Daoy (cell line): ENCODE measurements at regions not wholly inside any gene's neighbourhood (a gene's known extent, or its start where the extent isn't known, plus 50 kb on each side); places are given as distances from the start of the nearest gene placed in this dataset.
"Not testable (repeated sequence)": the region's sequence is repeated elsewhere in the genome, so short reads cannot be mapped to it uniquely, and the experiment has no call there.

Experiments used
- DNase-seq: peaks from one replicate; pipeline ENCODE4 v3.0.0-alpha.2; 2015; ENCODE audit warnings: low read depth

DNA sequence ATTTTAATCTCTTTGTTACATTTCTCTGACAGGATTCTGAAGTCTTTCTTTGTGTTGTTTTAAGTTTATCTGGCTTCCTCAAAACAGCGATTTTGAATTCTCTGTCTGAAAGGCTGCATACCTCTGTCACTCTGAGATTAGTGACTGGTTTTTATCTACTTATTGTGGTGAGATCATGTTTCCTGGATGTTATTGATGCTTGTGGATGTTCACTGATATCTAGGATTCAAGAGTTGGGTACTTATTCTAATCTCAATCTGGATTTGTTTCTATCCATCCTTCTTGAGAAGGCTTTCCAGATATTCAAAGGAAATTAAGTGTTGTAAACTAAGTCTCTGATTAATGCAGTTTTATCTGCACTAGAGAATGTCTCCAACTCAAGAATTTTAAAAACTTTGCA is 1076.1 kb upstream of the ADGRB3 start:
- DNase-seq: no peak

DNA sequence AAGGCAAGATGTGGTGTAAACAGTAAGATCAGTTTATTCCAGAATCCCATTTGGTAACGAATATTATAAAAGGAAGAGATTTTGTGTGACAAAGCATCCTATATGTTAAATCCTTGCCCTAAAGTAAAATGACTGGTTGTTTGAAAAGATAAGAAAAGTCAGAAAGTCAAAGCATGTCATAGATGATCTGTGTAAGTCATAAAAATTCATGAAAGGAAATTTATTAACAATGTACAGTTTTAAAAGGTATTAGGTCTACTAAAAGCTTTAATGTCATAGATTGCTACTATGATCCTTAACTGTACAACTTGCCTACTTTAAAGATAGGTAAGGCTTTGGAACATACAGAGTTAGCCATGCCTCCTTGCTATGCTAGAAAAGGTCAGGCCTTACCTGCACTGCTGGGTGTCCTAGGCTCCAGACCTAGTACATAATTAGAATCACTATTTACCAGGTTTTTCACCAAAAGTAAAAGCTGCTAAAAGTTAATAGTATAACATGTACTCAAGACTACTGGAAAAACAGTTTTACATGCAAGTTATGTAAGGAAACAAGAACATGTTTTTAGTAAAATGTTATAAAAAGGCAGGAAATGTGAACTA is 1090.1 kb upstream of the ADGRB3 start:
- DNase-seq: no peak

DNA sequence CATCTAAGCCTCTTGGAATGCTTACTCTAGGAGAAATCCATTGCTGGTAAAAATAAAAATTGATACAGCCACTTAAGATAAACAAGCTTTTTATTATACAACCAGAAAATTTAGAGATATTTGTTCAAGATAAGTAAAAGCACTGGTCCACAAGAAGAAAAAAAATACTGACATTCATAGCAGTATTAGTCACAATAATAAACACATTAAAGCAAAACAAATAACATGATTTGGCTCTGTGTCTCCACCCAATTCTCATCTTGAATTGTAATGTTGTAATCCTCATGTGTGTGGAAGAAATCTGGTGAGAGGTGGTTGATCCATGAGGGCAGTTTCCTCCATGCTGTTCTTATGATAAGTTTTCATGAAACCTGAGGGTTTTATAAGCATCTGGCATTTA is 1093.5 kb upstream of the ADGRB3 start:
- DNase-seq: no peak

DNA sequence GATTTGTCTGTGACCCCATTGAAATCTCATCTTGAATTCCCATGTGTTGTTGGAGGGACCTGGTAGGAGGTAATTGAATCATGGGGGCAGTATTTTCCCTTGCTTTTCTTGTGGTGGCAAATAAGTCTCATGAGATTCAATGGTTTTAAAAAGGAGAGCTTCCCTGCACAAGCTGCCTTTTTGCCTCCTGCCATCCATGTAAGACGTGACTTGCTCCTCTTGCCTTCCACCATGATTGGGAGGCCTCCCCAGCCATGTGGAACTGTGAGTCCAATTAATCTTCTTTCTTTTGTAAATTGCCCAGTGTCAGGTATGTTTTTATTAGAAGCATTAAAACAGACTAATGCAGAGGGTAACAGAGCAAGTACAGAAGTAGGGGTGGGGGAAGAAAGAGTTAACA is 1097.0 kb upstream of the ADGRB3 start:
- DNase-seq: no peak

DNA sequence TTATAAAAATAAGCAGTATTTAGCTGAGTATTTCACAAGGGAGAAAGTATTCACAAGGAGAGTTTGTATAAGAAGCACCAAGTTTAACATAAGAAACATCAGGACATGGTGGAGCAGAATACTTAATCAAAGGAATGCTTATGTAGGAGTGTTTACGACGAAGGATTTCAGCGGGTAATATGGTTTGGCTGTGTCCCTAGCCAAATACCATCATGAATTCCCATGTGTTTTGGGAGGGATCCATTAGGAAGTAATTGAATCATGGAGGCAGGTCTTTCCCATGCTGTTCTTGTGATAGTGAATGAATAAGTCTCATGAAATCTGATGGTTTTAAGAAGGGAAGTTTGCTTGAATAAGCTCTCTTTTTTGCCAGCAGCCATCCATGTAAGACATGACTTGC is 1099.1 kb upstream of the ADGRB3 start:
- no peak for DNase-seq

DNA sequence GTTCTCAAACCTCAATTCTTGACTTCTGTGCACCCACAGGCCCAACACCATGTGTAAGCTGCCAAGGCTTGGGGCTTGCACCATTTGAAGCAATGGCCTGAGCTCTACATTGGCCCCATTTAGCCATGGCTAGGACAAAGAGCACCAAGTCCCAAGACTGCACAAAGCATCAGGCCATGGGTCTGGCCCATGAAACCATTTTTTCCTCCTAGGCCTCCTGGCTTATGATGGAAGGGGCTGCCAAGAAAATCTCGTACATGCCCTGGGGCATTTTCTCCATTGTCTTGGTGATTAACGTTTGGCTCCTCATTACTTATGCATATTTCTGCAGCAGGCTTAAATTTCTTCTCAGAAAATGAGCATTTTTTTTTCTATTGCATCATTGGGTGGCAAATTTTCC is 1128.7 kb upstream of the ADGRB3 start:
- no peak for DNase-seq

DNA sequence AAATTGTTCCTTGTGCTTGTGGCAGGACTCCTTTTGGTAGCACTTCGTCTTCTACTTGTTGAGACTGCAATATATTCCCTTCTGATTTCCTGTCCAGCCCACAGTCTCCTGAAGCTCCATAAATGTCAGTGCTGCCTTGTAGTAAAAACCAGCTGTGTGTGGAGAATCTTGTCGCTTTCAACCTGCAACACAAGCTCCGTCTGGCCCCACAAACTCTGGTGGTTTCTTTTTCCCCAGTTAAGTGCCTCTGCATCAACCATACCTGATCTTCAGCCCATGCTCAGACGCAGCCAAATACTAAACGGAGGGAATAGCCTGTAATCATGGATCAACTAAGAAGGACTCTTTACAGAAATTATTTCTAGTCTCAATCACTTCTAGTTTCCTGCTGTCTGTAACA is 1133.3 kb upstream of the ADGRB3 start:
- DNase-seq: no peak

DNA sequence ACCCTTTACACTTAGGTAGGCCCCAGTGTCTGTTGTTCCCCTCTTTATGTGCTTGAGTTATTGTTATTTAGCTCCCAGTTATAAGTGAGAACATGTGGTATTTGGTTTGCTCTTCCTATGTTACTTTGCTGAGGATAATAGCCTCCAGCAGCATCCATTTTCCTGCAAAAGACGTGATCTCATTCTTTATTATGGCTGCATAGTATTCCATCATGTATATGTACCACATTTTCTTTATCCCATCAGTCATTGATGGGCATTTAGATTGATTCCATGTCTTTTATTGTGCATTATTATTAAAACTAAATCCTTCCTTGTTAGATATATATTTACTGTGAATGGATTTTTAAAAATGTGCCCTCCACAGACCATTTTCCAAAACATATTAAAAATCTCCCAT is 1137.3 kb upstream of the ADGRB3 start:
- no peak for DNase-seq

DNA sequence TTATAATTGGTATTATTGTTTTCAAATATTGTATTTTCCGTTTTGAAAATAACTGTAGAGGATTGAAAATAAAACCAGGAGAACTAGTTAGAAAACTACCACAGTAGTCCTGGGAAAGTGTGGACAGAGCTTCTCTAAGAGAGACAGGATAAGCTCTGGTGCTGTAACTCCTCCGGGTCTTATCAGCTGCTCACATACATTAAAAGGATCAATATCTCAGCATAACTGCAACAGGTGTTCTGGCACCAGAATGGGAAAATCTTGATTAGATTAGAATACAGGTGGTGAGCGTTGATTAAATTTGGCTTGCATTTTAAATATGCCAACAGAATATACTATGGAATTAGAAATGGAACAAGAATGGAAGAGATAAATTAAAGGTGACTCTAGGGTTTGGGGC is 1138.9 kb upstream of the ADGRB3 start:
- DNase-seq: no peak

DNA sequence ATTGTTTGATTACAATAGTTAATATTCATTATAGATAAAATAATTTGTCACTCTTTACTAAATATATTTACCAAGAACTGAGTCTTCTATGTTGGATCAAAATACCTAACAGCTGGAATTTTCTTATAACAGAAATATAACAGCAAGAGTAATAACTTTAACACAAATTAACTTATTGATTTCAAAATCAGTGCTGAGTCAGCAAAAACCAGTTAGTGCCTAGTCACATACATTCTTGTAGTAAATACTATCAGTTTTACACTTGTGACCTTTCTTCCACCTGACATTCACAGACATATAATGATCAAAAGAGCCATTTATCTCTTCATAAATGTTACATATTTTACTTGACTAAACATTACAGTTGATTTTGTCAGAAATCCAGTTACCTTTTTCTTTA is 1141.4 kb upstream of the ADGRB3 start:
- no peak for DNase-seq

DNA sequence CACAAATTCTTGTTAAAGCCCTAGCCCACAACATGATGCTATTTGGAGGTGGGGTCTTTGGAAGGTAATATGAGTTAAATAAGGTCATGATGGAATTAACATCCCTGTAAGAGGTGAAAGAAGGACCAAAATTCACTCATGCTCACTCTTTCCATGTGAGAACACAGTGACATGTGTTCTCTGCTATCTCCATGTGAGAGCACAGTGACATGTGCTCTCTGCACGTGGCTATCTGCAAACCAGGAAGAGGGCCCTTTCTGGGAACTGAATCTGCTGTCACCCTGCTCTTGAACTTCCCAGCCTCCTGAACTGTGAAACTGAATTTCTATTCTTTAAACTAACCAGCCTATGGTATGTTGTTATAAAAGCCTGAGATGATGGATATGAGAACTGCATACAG is 1159.4 kb upstream of the ADGRB3 start:
- no peak for DNase-seq

DNA sequence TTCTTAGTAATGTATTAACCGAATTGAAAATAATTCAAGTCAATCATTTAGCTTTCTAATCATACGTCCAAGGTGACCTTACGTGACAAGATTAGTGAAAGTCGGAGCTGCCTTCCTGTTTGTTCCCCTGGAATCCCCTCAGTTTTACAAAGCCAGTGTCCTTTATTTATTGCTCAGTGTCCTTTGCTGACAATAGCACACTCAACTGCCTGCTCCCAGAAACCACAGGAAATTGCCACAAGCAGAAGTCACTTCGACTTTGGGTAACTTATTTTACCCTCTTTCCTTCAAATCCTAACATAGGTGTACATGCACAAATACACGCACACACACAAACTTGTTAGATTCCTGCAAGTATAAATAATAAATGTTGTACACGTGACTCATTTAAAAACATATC is 1167.7 kb upstream of the ADGRB3 start:
- DNase-seq: no peak

DNA sequence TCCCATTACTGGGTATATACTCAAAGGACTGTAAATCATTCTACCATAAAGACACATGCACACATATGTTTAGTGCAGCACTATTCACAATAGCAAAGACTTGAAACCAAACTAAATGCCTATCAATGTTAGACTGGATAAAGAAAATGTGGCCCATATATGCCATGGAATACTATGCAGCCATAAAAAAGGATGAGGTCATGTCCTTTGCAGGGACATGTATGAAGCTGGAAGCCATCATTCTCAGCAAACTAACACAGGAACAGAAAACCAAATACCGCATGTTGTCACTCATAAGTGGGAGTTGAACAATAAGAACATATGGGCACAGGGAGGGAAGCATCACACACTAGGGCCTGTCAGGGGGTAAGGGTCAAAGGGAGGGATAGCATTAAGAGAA is 1172.4 kb upstream of the ADGRB3 start:
- not testable (repeated sequence) for DNase-seq

DNA sequence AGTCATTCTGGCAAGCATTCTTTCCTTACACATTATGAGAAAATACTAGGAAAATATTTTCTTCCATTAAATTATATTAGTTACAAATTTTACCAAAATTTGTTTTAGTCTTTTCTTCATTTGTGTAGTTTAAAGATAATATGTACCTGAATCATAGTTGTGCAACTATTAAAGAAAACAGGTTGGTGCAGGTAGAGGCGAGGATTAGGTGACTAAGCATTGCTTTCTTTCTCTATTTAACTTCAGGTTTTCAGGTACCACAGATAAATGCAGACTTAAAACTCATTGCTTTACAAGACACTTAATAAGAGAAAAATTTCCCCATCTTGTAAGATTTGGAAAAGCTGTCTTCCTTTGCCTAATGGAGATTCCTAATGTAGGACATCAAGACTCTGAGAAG is 1175.5 kb upstream of the ADGRB3 start:
- no peak for DNase-seq

DNA sequence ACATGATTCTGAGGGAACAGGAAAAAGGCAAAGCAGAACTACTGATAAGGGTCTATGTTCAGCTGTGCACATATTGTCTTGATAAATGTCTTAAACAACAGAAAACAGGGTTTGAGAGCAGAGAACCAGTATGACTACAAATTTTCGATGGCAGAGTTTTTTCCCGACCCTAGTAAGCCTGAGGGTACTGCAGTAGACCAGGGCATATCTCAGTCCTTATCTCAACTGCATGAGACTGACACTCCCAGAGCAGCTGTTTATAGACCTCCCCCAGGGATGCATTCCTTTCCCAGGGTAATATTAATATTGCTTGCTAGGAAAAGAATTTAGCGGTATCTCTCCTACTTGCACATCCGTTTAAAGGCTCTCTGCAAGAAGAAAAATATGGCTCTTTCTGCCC is 1176.8 kb upstream of the ADGRB3 start:
- DNase-seq: no peak

DNA sequence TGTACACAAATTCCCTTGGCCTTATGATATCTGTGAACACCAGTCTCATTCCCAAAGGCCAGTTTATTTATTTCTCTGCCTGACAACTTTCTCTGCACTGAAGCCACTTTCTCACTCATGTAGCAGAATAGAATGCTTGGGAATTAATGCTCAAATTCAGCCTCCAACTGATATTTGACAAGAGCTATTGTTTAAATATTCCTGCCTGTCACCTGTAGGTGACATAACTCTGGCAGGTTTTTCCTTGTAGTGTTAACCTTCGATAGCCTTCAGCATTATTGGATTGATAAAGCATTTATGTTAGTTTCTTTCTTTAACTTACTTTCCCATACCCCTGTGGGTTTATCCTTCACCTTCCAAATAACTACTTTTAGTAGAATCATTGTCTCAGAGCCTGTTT is 1183.2 kb upstream of the ADGRB3 start:
- DNase-seq: no peak

DNA sequence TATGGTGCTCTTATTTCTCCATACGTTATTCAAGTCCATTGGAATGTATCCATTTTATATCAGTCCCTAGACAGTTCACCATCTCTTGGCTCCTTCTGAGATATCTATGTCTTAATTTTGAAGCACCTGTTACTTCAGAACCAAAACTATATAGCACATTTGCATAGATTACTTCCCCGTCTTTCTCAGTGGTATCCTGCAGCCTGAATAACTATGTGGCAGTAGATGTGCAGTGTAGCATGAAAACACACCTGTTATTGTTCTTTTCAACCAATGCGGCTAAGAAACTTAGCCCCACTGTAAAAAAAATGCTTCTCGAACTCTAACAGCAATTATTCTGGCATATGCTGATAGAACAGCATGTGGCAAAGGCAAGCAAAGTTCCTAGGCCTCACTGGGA is 1184.4 kb upstream of the ADGRB3 start:
- DNase-seq: no peak

DNA sequence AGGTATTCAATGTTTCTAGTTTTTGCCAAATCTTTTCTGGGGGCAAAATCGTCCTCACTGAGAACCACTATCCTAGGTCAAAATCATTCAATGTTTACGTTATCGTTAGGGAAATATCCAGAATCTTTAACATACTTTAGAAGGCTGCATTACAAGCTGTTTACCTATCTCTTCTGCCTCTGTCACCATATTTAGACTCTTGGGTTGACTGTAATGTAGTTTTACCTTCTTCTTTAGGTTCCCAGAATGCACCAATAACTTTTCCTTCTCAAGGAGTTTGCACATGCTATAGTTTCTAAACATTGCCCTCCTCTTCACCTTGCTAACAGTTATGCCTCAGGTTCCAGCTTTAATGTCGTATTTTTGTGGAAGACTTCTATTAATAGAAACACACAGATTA is 1185.5 kb upstream of the ADGRB3 start:
- DNase-seq: no peak

DNA sequence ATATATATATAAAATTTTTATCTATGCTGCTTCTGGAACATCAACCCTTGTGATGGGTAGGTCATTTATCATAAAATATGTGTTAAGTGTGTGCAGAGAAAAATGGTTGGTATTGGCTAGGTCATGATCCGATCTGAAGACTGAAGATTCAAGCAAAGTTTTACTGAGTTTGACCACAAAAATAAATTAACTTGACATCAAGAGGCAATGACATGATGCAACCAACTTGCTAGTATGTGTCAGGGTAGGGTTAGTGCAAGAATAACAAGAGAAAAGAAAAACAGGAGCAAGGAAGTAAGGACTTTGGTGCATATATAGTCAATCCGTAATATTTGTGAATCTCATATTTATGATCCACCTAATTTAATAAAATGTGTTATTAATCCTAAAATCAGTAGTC is 1202.0 kb upstream of the ADGRB3 start:
- DNase-seq: no peak

DNA sequence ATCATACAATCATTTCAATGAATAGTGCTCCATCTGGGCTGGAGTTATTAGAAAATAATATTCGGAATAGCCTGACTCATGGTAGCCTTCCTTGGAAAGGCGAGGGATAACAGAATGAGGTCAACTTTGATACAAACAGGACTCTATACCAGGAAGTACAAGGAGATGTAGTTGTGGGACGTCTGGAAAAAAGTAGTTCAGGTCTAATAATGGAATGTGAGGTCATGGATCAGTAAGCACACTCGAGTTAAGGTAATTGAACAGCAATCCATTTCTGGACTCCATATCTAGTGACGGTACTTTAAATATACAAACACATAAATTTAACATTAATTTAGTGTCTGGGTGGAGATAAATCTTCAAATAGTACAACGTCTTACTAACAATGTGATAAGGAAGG is 1204.0 kb upstream of the ADGRB3 start:
- no peak for DNase-seq

DNA sequence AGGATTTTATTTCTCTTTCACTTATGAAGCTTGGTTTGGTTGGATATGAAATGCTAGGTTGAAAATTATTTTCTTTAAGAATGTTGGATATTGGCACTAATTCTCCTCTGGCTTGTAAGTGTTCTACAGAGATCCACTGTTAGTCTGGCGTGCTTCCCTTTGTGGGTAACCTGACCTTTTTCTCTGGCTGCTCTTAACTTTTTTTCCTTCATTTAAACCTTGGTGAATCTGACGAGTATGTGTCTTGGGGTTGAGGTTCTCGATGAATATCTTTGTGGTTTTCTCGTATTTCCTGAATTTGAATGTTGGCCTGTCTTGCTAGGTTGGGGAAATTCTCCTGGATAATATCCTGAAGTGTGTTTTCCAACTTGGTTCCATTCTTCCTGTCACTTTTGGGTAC is 1208.4 kb upstream of the ADGRB3 start:
- not testable (repeated sequence) for DNase-seq

DNA sequence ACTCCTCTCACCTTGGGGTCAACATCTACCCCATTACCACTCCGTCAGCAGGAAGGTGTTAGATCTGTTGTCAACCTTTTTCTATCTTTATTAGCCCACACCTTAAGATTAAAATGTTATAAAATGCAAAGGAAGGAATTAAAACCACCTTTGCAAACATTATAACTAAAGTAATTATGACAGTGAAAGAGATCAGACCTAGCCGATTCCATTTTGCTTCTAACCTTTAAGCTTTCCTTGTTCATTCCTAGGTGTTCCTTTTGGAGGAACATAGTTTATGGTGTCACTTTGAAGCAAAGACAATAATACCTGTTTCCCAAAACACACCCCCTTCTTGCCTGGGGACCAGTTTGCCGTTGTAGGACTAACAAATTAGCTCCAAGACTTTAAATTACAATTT is 1223.0 kb upstream of the ADGRB3 start:
- DNase-seq: no peak

DNA sequence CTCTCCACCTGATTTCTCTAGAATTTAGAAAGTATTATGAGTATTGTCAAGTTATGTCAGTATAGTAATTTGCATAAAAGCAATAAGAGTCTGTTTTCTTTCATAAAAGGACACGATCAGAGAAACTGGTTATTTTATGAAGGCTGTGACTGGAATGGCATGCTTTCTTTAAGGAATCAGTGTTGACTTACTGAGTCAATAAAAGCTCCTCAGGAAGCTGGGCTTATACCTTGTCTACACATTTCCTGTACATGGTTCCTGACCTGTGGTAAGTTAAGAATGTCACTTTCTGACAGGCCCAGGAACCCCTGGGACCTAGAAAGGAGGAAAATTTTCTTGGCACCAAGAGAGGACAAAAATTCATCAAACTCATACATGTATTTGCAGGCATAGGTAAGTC is 1224.0 kb upstream of the ADGRB3 start:
- no peak for DNase-seq

DNA sequence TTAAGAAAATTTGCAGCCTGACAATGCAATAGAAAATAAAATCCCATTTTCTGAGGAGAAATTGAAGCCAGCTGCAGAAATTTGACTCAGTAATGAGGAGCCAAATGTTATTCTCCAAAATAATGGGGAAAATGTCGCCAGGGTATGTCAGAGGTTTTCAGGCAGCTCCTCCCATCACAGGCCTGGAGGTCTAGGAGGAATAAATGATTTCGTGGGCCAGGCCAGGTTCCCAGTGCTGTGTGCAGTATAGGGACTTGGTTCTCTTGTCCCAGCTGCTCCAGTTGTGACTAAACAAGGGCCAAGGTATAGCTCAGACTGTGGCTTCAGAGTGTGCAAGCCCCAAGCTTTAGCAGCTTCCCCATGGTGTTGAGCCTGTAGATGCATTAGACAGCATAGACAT is 1240.8 kb upstream of the ADGRB3 start:
- DNase-seq: no peak

DNA sequence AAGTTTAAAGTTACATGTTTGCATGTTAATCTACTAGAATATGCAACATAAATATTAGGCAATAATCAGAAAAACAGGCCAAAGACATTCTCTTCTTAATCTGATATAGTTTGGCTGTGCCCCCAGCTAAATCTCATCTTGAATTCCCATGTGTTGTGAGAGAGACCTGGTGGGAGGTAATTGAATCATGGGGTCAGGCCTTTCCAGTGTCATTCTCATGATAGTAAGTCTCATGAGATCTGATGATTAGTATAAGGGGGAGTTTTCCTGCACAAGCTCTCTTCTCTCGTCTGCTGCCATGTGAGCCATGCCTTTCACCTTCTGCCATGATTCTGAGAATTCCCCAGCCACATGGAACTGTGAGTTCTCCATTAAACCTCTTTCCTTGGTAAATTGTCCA is 1241.7 kb upstream of the ADGRB3 start:
- no peak for DNase-seq
